ENCODE measurements at regions not wholly inside any gene's neighbourhood (a gene's known extent, or its start where the extent isn't known, plus 50 kb on each side); places are given as distances from the start of the nearest gene placed in this dataset.

GRCh38 chr1:30101016-30101415 lies 622.4 kb downstream of the MATN1 start:
- 56% methylated on average over 8 of the region's 8 CpGs for WGBS
- DNase-seq (ENCODE audit: low spot score): no peak
- Histone ChIP-seq H3K9me3 (ENCODE audit: control insufficient read depth in 4 of 4, low read length in 3 of 4) (no peaks in the 10 kb centered on the region), H3K9ac (ENCODE audit: low read depth in 1 of 2, low read length in 2 of 2) (no peak overlapping the region), H3K27ac (ENCODE audit: low read depth in 1 of 2, low read length in 2 of 2) (no peak overlapping the region), H3K27me3 (ENCODE audit: control insufficient read depth in 4 of 4, insufficient read depth in 4 of 4, low read length in 3 of 4) (no peaks in the 10 kb centered on the region), H3K4me3 (ENCODE audit: low read depth in 1 of 3, low read length in 3 of 3) (no peak overlapping the region), H3K4me1 (ENCODE audit: control insufficient read depth in 4 of 4, insufficient read depth in 4 of 4, low read length in 3 of 4) (no peaks in the 10 kb centered on the region), H3K36me3 (ENCODE audit: control insufficient read depth in 4 of 4, insufficient read depth in 3 of 4, low read depth in 1 of 4, low read length in 3 of 4) (no peaks in the 10 kb centered on the region)
- TF ChIP-seq REST (IDR thresholded peaks at IDR 0.05) (no peak), RAD21 (IDR thresholded peaks at IDR 0.05) (no peak), YY1 (IDR thresholded peaks at IDR 0.05) (no peak), NR2F2 (IDR thresholded peaks at IDR 0.05) (no peak), HNF4G (IDR thresholded peaks at IDR 0.05) (no peak), RXRA (IDR thresholded peaks at IDR 0.05) (no peak), JUND (IDR thresholded peaks at IDR 0.05) (no peak), TAF1 (conservative IDR thresholded peaks at IDR 0.05) (no peak), FOXA1 (IDR thresholded peaks at IDR 0.05) (no peak), GABPA (IDR thresholded peaks at IDR 0.05 in 1 of 2, conservative IDR thresholded peaks at IDR 0.05 in 1 of 2) (no peak), EGR1 (IDR thresholded peaks at IDR 0.05; ENCODE audit: low read depth in 2 of 2) (no peak), HNF4A (conservative IDR thresholded peaks at IDR 0.05) (no peak), CTCF (IDR thresholded peaks at IDR 0.05; ENCODE audit: low read depth, low read length, missing input control) (no peak), FOXA2 (IDR thresholded peaks at IDR 0.05) (no peak)
- TF ChIP-seq, protein P1, sequence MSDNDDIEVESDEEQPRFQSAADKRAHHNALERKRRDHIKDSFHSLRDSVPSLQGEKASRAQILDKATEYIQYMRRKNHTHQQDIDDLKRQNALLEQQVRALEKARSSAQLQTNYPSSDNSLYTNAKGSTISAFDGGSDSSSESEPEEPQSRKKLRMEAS (IDR thresholded peaks at IDR 0.05): no peak
- TF ChIP-seq, protein P2, sequence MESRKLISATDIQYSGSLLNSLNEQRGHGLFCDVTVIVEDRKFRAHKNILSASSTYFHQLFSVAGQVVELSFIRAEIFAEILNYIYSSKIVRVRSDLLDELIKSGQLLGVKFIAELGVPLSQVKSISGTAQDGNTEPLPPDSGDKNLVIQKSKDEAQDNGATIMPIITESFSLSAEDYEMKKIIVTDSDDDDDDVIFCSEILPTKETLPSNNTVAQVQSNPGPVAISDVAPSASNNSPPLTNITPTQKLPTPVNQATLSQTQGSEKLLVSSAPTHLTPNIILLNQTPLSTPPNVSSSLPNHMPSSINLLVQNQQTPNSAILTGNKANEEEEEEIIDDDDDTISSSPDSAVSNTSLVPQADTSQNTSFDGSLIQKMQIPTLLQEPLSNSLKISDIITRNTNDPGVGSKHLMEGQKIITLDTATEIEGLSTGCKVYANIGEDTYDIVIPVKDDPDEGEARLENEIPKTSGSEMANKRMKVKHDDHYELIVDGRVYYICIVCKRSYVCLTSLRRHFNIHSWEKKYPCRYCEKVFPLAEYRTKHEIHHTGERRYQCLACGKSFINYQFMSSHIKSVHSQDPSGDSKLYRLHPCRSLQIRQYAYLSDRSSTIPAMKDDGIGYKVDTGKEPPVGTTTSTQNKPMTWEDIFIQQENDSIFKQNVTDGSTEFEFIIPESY (IDR thresholded peaks at IDR 0.05): no peak

GRCh38 chr1:30100524-30100862 lies 622.9 kb downstream of the MATN1 start:
- Histone ChIP-seq H3K27me3 (ENCODE audit: control insufficient read depth in 4 of 4, insufficient read depth in 4 of 4, low read length in 3 of 4) (no peaks in the 10 kb centered on the region), H3K9ac (ENCODE audit: low read depth in 1 of 2, low read length in 2 of 2) (no peak overlapping the region), H3K27ac (ENCODE audit: low read depth in 1 of 2, low read length in 2 of 2) (no peak overlapping the region), H3K4me3 (ENCODE audit: low read depth in 1 of 3, low read length in 3 of 3) (no peak overlapping the region), H3K36me3 (ENCODE audit: control insufficient read depth in 4 of 4, insufficient read depth in 3 of 4, low read depth in 1 of 4, low read length in 3 of 4) (no peaks in the 10 kb centered on the region), H3K4me1 (ENCODE audit: control insufficient read depth in 4 of 4, insufficient read depth in 4 of 4, low read length in 3 of 4) (no peaks in the 10 kb centered on the region), H3K9me3 (ENCODE audit: control insufficient read depth in 4 of 4, low read length in 3 of 4) (no peaks in the 10 kb centered on the region)
- WGBS: 47% methylated on average over 4 of the region's 4 CpGs
- no peak for DNase-seq (ENCODE audit: low spot score)
- TF ChIP-seq, protein P3, sequence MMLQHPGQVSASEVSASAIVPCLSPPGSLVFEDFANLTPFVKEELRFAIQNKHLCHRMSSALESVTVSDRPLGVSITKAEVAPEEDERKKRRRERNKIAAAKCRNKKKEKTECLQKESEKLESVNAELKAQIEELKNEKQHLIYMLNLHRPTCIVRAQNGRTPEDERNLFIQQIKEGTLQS (IDR thresholded peaks at IDR 0.05): no peak
- no peak for TF ChIP-seq GABPA (IDR thresholded peaks at IDR 0.05 in 1 of 2, conservative IDR thresholded peaks at IDR 0.05 in 1 of 2)
- no peak for TF ChIP-seq NR2F2 (IDR thresholded peaks at IDR 0.05)
- no peak for TF ChIP-seq CTCF (IDR thresholded peaks at IDR 0.05; ENCODE audit: low read depth, low read length, missing input control)
- no peak for TF ChIP-seq FOXA2 (IDR thresholded peaks at IDR 0.05)
- TF ChIP-seq FOXA1 (IDR thresholded peaks at IDR 0.05): no peak
- TF ChIP-seq YY1 (IDR thresholded peaks at IDR 0.05): no peak
- no peak for TF ChIP-seq HNF4G (IDR thresholded peaks at IDR 0.05)
- no peak for TF ChIP-seq HNF4A (conservative IDR thresholded peaks at IDR 0.05)
- no peak for TF ChIP-seq JUND (IDR thresholded peaks at IDR 0.05)
- TF ChIP-seq, protein P2 (IDR thresholded peaks at IDR 0.05): no peak
